H1 (cell line): ENCODE measurements at regions not wholly inside any gene's neighbourhood (a gene's known extent, or its start where the extent isn't known, plus 50 kb on each side); places are given as distances from the start of the nearest gene placed in this dataset.

Experiments used
- POLR2AphosphoS5 ChIP-seq: IDR thresholded peaks from 2 replicates; pipeline ENCODE4 v1.6.1; 2011; ENCODE audit warnings: low read depth, low read length
- TF ChIP-seq, protein P1 (sequence below): fragments of 300-600 bp; sonication (generic); IDR thresholded peaks from 2 replicates; pipeline ENCODE4 v1.7.1; 2012; ENCODE audit warnings: low read length, moderate library complexity, mild to moderate bottlenecking, inconsistent platforms; ENCODE audit not compliant: insufficient replicate concordance

- TF ChIP-seq, protein P1, sequence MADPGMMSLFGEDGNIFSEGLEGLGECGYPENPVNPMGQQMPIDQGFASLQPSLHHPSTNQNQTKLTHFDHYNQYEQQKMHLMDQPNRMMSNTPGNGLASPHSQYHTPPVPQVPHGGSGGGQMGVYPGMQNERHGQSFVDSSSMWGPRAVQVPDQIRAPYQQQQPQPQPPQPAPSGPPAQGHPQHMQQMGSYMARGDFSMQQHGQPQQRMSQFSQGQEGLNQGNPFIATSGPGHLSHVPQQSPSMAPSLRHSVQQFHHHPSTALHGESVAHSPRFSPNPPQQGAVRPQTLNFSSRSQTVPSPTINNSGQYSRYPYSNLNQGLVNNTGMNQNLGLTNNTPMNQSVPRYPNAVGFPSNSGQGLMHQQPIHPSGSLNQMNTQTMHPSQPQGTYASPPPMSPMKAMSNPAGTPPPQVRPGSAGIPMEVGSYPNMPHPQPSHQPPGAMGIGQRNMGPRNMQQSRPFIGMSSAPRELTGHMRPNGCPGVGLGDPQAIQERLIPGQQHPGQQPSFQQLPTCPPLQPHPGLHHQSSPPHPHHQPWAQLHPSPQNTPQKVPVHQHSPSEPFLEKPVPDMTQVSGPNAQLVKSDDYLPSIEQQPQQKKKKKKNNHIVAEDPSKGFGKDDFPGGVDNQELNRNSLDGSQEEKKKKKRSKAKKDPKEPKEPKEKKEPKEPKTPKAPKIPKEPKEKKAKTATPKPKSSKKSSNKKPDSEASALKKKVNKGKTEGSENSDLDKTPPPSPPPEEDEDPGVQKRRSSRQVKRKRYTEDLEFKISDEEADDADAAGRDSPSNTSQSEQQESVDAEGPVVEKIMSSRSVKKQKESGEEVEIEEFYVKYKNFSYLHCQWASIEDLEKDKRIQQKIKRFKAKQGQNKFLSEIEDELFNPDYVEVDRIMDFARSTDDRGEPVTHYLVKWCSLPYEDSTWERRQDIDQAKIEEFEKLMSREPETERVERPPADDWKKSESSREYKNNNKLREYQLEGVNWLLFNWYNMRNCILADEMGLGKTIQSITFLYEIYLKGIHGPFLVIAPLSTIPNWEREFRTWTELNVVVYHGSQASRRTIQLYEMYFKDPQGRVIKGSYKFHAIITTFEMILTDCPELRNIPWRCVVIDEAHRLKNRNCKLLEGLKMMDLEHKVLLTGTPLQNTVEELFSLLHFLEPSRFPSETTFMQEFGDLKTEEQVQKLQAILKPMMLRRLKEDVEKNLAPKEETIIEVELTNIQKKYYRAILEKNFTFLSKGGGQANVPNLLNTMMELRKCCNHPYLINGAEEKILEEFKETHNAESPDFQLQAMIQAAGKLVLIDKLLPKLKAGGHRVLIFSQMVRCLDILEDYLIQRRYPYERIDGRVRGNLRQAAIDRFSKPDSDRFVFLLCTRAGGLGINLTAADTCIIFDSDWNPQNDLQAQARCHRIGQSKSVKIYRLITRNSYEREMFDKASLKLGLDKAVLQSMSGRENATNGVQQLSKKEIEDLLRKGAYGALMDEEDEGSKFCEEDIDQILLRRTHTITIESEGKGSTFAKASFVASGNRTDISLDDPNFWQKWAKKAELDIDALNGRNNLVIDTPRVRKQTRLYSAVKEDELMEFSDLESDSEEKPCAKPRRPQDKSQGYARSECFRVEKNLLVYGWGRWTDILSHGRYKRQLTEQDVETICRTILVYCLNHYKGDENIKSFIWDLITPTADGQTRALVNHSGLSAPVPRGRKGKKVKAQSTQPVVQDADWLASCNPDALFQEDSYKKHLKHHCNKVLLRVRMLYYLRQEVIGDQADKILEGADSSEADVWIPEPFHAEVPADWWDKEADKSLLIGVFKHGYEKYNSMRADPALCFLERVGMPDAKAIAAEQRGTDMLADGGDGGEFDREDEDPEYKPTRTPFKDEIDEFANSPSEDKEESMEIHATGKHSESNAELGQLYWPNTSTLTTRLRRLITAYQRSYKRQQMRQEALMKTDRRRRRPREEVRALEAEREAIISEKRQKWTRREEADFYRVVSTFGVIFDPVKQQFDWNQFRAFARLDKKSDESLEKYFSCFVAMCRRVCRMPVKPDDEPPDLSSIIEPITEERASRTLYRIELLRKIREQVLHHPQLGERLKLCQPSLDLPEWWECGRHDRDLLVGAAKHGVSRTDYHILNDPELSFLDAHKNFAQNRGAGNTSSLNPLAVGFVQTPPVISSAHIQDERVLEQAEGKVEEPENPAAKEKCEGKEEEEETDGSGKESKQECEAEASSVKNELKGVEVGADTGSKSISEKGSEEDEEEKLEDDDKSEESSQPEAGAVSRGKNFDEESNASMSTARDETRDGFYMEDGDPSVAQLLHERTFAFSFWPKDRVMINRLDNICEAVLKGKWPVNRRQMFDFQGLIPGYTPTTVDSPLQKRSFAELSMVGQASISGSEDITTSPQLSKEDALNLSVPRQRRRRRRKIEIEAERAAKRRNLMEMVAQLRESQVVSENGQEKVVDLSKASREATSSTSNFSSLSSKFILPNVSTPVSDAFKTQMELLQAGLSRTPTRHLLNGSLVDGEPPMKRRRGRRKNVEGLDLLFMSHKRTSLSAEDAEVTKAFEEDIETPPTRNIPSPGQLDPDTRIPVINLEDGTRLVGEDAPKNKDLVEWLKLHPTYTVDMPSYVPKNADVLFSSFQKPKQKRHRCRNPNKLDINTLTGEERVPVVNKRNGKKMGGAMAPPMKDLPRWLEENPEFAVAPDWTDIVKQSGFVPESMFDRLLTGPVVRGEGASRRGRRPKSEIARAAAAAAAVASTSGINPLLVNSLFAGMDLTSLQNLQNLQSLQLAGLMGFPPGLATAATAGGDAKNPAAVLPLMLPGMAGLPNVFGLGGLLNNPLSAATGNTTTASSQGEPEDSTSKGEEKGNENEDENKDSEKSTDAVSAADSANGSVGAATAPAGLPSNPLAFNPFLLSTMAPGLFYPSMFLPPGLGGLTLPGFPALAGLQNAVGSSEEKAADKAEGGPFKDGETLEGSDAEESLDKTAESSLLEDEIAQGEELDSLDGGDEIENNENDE: no peak
- TF ChIP-seq POLR2AphosphoS5: no peak
Measured at GRCh38 chr9:116099821-116100220, 53.8 kb upstream of the PAPPA start (continued).
